Prostate gland (tissue), 2 donors: ENCODE measurements at regions not wholly inside any gene's neighbourhood (a gene's known extent, or its start where the extent isn't known, plus 50 kb on each side); places are given as distances from the start of the nearest gene placed in this dataset.

Experiments used
- POLR2A ChIP-seq: fragments of 450-650 bp; IDR thresholded peaks from one replicate; pipeline ENCODE4 v1.6.1; 2016; ENCODE audit warnings: antibody characterized with exemption, mild to moderate bottlenecking
- POLR2AphosphoS5 ChIP-seq: sonication (generic); formaldehyde crosslinking; IDR thresholded peaks from one replicate; pipeline ENCODE4 v1.6.1; 2017; ENCODE audit warnings: antibody characterized with exemption
- TF ChIP-seq, protein P1 (sequence below), 4 experiments: fragments of 200-600 bp in 2 of 4; fragments of 450-650 bp in 2 of 4; sonication (generic) in 2 of 4; IDR thresholded peaks; 1 replicate in 3 of 4; 2 replicates in 1 of 4; pipeline ENCODE4 v1.5.1; 2016 to 2019; ENCODE audit warnings: antibody characterized with exemption in 4 of 4, mild to moderate bottlenecking in 2 of 4, moderate library complexity in 2 of 4

DNA sequence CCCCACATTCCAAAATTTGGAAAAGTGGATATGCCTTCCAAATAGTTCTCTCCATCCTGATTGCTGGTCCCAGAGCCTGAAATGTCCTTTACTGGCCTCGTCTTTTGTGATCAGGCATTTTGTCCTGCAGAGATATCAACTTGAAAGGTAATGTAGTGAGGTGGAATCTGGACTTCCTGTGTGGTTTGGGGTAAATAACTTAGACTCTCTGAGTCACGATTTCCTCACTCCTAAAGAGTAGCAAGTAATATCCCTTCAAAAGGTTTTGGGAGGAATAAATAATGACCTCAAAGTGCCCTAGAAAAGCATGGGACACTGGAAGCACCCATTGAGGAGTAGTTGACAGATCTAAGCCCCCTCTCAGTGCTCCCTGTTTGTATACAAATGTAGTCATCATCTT, 426.6 kb downstream of the OMA1 start:
- TF ChIP-seq, protein P1, sequence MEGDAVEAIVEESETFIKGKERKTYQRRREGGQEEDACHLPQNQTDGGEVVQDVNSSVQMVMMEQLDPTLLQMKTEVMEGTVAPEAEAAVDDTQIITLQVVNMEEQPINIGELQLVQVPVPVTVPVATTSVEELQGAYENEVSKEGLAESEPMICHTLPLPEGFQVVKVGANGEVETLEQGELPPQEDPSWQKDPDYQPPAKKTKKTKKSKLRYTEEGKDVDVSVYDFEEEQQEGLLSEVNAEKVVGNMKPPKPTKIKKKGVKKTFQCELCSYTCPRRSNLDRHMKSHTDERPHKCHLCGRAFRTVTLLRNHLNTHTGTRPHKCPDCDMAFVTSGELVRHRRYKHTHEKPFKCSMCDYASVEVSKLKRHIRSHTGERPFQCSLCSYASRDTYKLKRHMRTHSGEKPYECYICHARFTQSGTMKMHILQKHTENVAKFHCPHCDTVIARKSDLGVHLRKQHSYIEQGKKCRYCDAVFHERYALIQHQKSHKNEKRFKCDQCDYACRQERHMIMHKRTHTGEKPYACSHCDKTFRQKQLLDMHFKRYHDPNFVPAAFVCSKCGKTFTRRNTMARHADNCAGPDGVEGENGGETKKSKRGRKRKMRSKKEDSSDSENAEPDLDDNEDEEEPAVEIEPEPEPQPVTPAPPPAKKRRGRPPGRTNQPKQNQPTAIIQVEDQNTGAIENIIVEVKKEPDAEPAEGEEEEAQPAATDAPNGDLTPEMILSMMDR (IDR thresholded peaks at IDR 0.05), result no peak
- no peak for TF ChIP-seq POLR2A
- no peak for TF ChIP-seq POLR2AphosphoS5
